Cardiac fibroblast (primary cell): ENCODE measurements at regions not wholly inside any gene's neighbourhood (a gene's known extent, or its start where the extent isn't known, plus 50 kb on each side); places are given as distances from the start of the nearest gene placed in this dataset.

ENCODE experiments used
- DNase-seq, 2 donors: peaks; one replicate each; pipeline versions ENCODE4 v3.0.0 to v3.0.0-alpha.2; 2010; ENCODE audit warnings: low read depth in 2 of 2
- H3K4me3 ChIP-seq, 2 donors: replicated peaks in 1 of 2; 1 replicate in 1 of 2; 2 replicates in 1 of 2; pipeline ENCODE4 v1.5.1; 2011; ENCODE audit warnings: low read depth in 2 of 2, low read length in 2 of 2, mild to moderate bottlenecking in 2 of 2, moderate library complexity in 1 of 2
- CTCF ChIP-seq: IDR thresholded peaks from one replicate; pipeline ENCODE4 v1.5.1; 2011; ENCODE audit warnings: low read depth, mild to moderate bottlenecking, low read length, inconsistent platforms

DNA sequence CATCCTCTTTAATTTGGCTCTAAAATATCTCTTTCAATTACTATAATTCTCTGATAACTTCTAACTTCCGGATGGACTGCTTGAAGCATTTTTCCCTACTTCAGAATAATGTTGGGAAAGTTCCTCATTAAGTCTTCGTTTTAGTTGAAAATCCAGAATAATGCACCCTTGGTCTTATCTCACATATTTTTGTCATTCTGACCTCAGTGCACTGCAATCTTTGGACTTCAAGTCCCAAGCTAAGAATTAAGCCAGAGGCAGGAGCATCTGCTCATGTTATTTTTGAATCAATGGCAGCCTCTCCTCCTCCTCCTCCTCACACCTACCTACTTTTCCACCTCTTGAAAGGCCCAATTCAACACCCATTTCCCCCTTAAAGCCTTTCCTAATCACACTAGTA, 169.8 kb downstream of the CYYR1 start:
- no peak for DNase-seq

DNA sequence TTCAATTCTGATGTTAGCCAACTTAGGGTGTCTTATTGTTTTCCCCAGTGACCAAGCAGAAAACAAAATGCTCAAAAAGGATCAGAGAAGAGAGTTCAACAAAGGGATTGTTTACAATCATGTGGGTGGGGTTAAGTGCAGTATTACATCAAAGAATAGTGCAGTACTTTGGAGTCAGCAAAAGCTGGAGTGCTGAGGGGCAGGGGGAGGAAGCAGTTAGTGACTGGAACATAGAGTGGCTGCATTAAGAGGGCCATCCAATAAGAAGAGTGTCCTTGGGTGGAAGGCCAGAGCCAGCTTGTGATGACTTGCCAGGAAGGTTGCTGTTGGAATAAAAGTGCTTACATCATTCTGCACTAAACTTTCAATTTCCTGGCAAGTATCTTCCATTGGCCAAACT, 175.5 kb downstream of the CYYR1 start:
- H3K4me3 ChIP-seq, result no peak overlapping the region
- peak in 1 of 2 donors; percentile 3 for DNase-seq
- TF ChIP-seq CTCF, result no peak

More for the DNA sequence above, 169.8 kb downstream of the CYYR1 start:
- H3K4me3 ChIP-seq, result no peak overlapping the region
- TF ChIP-seq CTCF, result no peak

DNA sequence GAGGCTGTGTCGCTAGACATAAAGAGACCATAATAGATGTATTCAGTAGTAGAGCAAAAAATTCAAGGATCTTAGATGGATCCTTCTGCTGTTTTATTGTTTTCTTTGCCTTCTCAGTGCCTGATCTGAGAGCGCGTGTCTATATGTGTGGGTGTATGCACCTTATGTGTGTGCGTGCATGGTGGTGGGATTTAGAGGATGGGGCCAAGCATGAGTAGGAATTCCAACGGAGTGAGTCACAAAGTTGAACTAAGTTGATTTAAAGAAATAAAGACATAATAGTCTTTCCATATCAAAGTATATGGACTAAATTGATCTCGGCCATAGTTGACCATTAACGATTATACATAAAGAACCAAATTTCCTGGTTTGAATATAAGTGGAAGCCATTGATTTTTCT, 178.7 kb downstream of the CYYR1 start:
- TF ChIP-seq CTCF, result no peak
- no peak for DNase-seq

DNA sequence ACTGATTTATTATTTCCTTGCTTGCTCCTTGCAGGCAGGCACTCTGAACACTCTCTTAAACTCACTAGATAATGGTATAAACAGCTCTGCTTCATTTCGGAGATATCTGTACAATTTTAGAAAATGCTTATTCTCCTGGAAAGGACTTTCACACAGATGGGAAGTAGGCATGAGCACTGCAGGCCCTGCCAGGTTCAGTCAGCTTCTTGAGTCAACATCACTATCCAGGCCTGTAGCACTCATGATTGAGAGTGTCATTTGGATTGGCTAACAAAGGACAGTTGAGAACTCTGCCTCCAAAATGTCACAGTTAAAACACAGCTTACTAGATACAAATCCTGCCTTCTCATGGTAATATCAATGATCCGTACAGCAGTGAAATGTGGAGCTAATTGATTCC, 181.9 kb downstream of the CYYR1 start:
- DNase-seq, result peak in 1 of 2 donors; percentile 16
- no peak for TF ChIP-seq CTCF
- H3K4me3 ChIP-seq, result no peak overlapping the region

More for the DNA sequence above, 178.7 kb downstream of the CYYR1 start:
- H3K4me3 ChIP-seq, result no peak overlapping the region

DNA sequence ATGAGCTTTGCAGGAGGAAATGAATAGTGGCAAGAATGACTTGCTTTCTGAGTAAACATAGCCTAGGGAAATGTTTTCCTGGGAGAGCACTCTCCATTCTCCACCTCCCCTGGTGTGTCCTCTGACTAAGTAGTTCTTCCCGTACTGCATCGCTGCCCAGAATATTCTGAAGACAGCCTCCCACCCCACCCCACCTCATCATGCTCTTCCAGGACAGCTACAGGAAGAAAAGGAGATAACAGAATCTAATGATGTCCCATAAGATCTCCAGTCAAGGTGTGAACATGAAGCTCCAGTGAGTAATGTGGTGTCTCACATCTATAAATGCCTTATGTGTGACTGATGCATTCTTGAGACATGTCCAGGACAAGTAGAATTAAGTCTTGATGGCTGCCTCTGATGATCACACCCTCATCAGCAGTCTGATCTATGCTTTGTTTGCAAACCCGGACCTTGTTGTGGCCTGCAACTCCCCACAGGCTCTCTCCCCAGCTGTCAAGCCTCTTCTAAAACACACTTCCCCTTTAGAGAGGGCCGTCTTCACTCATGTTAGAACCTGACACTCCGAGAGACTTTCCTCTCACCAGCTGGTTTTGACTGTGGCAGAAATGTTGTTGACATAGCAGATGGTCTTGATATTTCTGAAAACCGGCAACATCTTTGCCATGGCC, 183.0 kb downstream of the CYYR1 start:
- no peak for TF ChIP-seq CTCF
- peak; percentile 26 to 86 for DNase-seq
- H3K4me3 ChIP-seq, result no peak overlapping the region

DNA sequence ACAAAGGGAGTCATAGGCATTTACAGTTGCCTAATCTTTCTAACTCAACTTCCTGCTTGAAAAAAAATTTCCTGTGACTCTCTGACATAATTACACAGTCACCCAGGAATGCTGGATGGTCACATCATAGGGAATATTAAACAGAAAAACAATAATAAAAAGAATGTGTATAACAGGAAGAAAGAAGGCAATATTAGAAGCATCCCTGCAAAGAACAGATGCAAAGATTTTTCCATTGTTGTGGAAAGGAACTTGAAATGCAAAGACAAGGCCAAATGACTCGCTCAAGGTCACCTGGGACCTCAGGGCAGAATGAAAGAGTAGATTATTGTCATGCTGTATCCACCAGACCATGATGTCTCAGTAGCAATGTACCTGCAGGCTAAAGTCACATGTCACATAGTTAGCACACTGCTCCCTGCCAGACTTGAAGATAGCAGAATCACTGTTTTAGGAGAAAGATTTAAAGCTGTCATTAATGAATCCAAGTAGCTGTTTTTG, 184.3 kb downstream of the CYYR1 start:
- no peak for TF ChIP-seq CTCF
- peak; percentile 48 to 90 for DNase-seq
- H3K4me3 ChIP-seq, result no peak overlapping the region

DNA sequence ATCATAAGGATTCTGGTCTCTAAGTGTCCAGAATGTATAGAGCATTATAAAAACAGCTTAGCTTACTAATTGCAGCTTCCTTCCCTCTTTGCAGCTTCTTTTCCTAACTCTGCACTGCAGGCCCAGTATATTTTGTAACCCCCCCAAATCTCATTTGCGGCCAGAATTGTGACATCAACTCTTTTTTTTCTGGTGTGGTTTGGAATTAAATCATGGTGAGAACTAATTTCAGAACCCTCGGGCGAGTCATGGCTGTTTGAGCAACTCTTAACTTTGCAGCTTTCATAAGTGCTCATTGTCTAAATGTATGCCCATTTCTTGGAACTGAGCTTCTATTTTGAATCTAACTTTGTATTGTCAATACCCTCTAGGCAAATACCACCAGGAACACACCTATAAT, 187.4 kb downstream of the CYYR1 start:
- peak; percentile 22 to 55 for DNase-seq
- no peak overlapping the region for H3K4me3 ChIP-seq
- TF ChIP-seq CTCF, result no peak
